ENCODE measurements at regions not wholly inside any gene's neighbourhood (a gene's known extent, or its start where the extent isn't known, plus 50 kb on each side); places are given as distances from the start of the nearest gene placed in this dataset.

GRCh38 chr4:13097971-13098370 is 386.2 kb downstream of the RAB28 start:
- 73 to 90% (median 82%) methylated on average over 3 of the region's 3 CpGs for WGBS, 5 donors
- intact Hi-C loops (cut with DNase I; ENCODE audit: low total_unique reads) = no loop called here

GRCh38 chr4:13095722-13096121 is 388.4 kb downstream of the RAB28 start:
- no peaks in the 10 kb centered on the region for H3K4me1 ChIP-seq
- TF ChIP-seq POLR2AphosphoS5 (IDR thresholded peaks at IDR 0.05) (no peak), POLR2A (IDR thresholded peaks at IDR 0.05) (no peak)
- TF ChIP-seq, protein P1, sequence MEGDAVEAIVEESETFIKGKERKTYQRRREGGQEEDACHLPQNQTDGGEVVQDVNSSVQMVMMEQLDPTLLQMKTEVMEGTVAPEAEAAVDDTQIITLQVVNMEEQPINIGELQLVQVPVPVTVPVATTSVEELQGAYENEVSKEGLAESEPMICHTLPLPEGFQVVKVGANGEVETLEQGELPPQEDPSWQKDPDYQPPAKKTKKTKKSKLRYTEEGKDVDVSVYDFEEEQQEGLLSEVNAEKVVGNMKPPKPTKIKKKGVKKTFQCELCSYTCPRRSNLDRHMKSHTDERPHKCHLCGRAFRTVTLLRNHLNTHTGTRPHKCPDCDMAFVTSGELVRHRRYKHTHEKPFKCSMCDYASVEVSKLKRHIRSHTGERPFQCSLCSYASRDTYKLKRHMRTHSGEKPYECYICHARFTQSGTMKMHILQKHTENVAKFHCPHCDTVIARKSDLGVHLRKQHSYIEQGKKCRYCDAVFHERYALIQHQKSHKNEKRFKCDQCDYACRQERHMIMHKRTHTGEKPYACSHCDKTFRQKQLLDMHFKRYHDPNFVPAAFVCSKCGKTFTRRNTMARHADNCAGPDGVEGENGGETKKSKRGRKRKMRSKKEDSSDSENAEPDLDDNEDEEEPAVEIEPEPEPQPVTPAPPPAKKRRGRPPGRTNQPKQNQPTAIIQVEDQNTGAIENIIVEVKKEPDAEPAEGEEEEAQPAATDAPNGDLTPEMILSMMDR (IDR thresholded peaks at IDR 0.05 in 8 of 11, conservative IDR thresholded peaks at IDR 0.05 in 3 of 11) = no peak
- no peak for DNase-seq
- no peaks in the 10 kb centered on the region for H3K36me3 ChIP-seq
- no peak overlapping the region for H3K27ac ChIP-seq
- H3K9me3 ChIP-seq = peaks cover 0 to 6% (median 0%) of the 10 kb centered on the region in 8 donors
- no peak overlapping the region for H3K4me3 ChIP-seq
- no peaks in the 10 kb centered on the region for H3K27me3 ChIP-seq (replicated peaks in 1 of 7)
- intact Hi-C loops (cut with DNase I; ENCODE audit: low total_unique reads) = no loop called here
- WGBS, 5 donors = 64 to 86% (median 76%) methylated on average over 1 of the region's 1 CpG

More at GRCh38 chr4:13097971-13098370, 386.2 kb downstream of the RAB28 start:
- H3K9me3 ChIP-seq = peaks cover 0 to 6% (median 0%) of the 10 kb centered on the region in 8 donors
- H3K27me3 ChIP-seq (replicated peaks in 1 of 7) = no peaks in the 10 kb centered on the region
- H3K27ac ChIP-seq = no peak overlapping the region
- H3K4me3 ChIP-seq = no peak overlapping the region
- DNase-seq = no peak
- no peaks in the 10 kb centered on the region for H3K4me1 ChIP-seq
- no peaks in the 10 kb centered on the region for H3K36me3 ChIP-seq
- TF ChIP-seq POLR2AphosphoS5 (IDR thresholded peaks at IDR 0.05) = no peak
- TF ChIP-seq, protein P1 (IDR thresholded peaks at IDR 0.05 in 8 of 11, conservative IDR thresholded peaks at IDR 0.05 in 3 of 11) = no peak
- TF ChIP-seq POLR2A (IDR thresholded peaks at IDR 0.05) = no peak

DNA sequence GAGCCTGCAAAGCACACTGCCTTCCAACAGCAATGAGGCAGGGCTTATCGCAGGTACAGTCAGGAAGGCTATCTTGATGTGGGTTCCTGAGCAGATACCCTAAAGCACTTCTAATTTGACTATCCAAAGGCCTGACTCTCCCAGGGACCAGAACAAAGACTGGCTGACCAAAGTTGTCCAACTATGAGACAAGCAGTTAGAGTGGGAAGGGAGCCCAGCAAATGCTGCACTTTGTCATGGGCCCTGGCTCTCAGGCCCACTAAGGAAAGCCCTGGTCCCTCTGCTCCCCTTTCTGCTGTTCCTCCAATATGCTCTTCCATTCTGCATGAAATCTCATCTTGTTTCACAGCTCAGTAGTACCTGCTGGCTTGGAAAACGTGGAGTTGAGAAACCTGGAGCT is 391.0 kb downstream of the RAB28 start:
- Histone ChIP-seq H3K9me3 (peaks cover 0 to 6% (median 0%) of the 10 kb centered on the region in 8 donors), H3K4me1 (peaks cover 0 to 6% (median 0%) of the 10 kb centered on the region in 6 donors), H3K27ac (no peak overlapping the region), H3K27me3 (replicated peaks in 1 of 7) (no peaks in the 10 kb centered on the region), H3K4me3 (no peak overlapping the region), H3K36me3 (no peaks in the 10 kb centered on the region)
- intact Hi-C loops (cut with DNase I; ENCODE audit: low total_unique reads) = no loop called here
- 75 to 88% (median 79%) methylated on average over 2 of the region's 2 CpGs for WGBS, 5 donors
- no peak for TF ChIP-seq POLR2AphosphoS5 (IDR thresholded peaks at IDR 0.05)
- TF ChIP-seq POLR2A (IDR thresholded peaks at IDR 0.05) = no peak
- TF ChIP-seq, protein P1 (IDR thresholded peaks at IDR 0.05 in 8 of 11, conservative IDR thresholded peaks at IDR 0.05 in 3 of 11) = no peak
- DNase-seq = no peak

DNA sequence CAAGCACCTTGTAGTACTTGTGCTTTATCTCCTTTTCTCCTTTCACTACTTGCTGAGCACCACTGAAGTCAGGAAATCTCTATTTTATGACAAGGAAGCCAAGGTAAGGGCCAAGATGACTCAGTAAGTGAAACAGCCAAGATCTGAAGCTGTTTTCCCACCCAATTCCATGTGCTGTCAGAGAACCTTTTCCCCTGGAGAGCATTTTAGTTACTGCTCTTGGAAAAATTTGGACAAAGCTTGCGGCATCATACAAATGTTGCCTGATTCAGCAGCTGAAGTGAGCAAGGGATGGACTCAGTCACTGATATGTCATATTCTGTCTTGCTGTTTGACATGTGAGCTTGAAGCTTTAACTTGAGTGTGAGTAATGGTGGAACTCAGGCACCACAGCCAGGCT is 391.4 kb downstream of the RAB28 start:
- WGBS, 5 donors = 93 to 97% (median 94%) methylated on average over 1 of the region's 1 CpG

More for the DNA sequence above, 391.4 kb downstream of the RAB28 start:
- TF ChIP-seq, protein P1 (IDR thresholded peaks at IDR 0.05 in 8 of 11, conservative IDR thresholded peaks at IDR 0.05 in 3 of 11) = no peak
- TF ChIP-seq POLR2AphosphoS5 (IDR thresholded peaks at IDR 0.05) (no peak), POLR2A (IDR thresholded peaks at IDR 0.05) (no peak)
- H3K4me1 ChIP-seq = peaks cover 0 to 6% (median 0%) of the 10 kb centered on the region in 6 donors
- peaks cover 0 to 6% (median 0%) of the 10 kb centered on the region in 8 donors for H3K9me3 ChIP-seq
- no peaks in the 10 kb centered on the region for H3K36me3 ChIP-seq
- no peak overlapping the region for H3K4me3 ChIP-seq
- no peak overlapping the region for H3K27ac ChIP-seq
- DNase-seq = no peak
- H3K27me3 ChIP-seq (replicated peaks in 1 of 7) = no peaks in the 10 kb centered on the region
- intact Hi-C loops (cut with DNase I; ENCODE audit: low total_unique reads) = no loop called here
